ENCODE measurements at regions not wholly inside any gene's neighbourhood (a gene's known extent, or its start where the extent isn't known, plus 50 kb on each side); places are given as distances from the start of the nearest gene placed in this dataset.
A peak's percentile ranks its signal among the peaks of the same experiment; 100 is the strongest.

DNA sequence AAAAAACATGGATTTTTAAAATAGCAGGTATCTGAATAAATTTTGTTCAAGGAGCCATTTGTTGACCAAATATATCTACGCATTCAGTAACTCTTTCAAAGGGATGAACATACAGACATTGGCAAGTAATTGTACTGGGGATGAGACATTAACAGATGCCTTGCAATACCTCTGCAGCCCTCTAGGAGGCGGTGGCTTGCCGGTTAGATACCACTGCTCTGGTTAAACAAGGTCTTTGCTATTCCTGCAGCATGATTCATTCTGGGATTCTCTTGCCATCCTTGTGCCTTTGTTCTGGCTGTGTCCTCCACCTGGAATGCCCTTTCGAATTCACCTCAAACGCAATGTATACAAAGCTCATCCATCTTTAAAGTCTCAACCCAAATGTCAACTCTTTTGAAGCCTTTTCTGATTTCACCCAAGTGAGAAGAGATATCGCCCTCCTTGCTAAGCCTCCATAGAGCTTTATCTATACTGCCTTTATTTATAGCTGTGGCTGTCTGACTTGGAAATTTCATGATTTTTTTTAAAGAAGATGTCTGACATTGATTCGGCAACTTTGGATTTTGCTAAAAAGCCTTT, 131.0 kb upstream of the SRRM4 start:
- TF ChIP-seq, protein P1, sequence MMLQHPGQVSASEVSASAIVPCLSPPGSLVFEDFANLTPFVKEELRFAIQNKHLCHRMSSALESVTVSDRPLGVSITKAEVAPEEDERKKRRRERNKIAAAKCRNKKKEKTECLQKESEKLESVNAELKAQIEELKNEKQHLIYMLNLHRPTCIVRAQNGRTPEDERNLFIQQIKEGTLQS (IDR thresholded peaks at IDR 0.05; ENCODE audit: insufficient read depth, low read depth, low read length) = no peak
- TF ChIP-seq POLR2A (IDR thresholded peaks at IDR 0.05; ENCODE audit: control extremely low read depth in 1 of 2, low read depth in 2 of 2, low read length in 2 of 2) (no peak), RAD21 (IDR thresholded peaks at IDR 0.05 in 1 of 2, conservative IDR thresholded peaks at IDR 0.05 in 1 of 2; ENCODE audit: low read depth in 2 of 2, low read length in 2 of 2) (peak; percentile 86 to 88), EZH2 (IDR thresholded peaks at IDR 0.05; ENCODE audit: low read depth, low read length, severe bottlenecking) (no peak), YY1 (IDR thresholded peaks at IDR 0.05; ENCODE audit: low read depth, low read length) (peak; percentile 59), JUND (IDR thresholded peaks at IDR 0.05; ENCODE audit: low read length) (peak; percentile 58; the same call in 1 of the 2 replicates)
- TF ChIP-seq, protein P2, sequence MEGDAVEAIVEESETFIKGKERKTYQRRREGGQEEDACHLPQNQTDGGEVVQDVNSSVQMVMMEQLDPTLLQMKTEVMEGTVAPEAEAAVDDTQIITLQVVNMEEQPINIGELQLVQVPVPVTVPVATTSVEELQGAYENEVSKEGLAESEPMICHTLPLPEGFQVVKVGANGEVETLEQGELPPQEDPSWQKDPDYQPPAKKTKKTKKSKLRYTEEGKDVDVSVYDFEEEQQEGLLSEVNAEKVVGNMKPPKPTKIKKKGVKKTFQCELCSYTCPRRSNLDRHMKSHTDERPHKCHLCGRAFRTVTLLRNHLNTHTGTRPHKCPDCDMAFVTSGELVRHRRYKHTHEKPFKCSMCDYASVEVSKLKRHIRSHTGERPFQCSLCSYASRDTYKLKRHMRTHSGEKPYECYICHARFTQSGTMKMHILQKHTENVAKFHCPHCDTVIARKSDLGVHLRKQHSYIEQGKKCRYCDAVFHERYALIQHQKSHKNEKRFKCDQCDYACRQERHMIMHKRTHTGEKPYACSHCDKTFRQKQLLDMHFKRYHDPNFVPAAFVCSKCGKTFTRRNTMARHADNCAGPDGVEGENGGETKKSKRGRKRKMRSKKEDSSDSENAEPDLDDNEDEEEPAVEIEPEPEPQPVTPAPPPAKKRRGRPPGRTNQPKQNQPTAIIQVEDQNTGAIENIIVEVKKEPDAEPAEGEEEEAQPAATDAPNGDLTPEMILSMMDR (IDR thresholded peaks at IDR 0.05; ENCODE audit: control extremely low read depth in 1 of 3, insufficient read depth in 1 of 3, low read depth in 1 of 3, low read length in 3 of 3) = peak; percentile 68 to 98 (median 80)
- TF ChIP-seq, protein P3, sequence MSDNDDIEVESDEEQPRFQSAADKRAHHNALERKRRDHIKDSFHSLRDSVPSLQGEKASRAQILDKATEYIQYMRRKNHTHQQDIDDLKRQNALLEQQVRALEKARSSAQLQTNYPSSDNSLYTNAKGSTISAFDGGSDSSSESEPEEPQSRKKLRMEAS (IDR thresholded peaks at IDR 0.05) = no peak
